ENCODE measurements at regions not wholly inside any gene's neighbourhood (a gene's known extent, or its start where the extent isn't known, plus 50 kb on each side); places are given as distances from the start of the nearest gene placed in this dataset.
A peak's percentile ranks its signal among the peaks of the same experiment; 100 is the strongest.

- ChIA-PET CTCF (no interaction called here), POLR2A (interaction anchor here (0.6 to 0.7 kb wide), 2 partner anchors 11 to 29 kb away, joined by 3 read pairs; no protein-coding TSS in a partner anchor)
- Mint-ChIP-seq H3K27me3 (ENCODE audit: insufficient read depth, unreplicated experiment) (no peaks in the 10 kb centered on the region), H3K9me3 (ENCODE audit: unreplicated experiment) (no peaks in the 10 kb centered on the region), H3K4me1 (ENCODE audit: insufficient read depth, unreplicated experiment) (peaks cover 32% of the 10 kb centered on the region), H3K4me3 (ENCODE audit: unreplicated experiment) (no peak overlapping the region), H3K27ac (ENCODE audit: low read depth, unreplicated experiment) (no peak overlapping the region), H3K36me3 (ENCODE audit: insufficient read depth, unreplicated experiment) (no peaks in the 10 kb centered on the region)
- no peak for DNase-seq (ENCODE audit: unreplicated experiment)
- intact Hi-C loops (cut with micrococcal nuclease) = no loop called here
- BruUV-seq (replicated peaks) = no TSS peak
- TF ChIP-seq CTCF (IDR thresholded peaks at IDR 0.05; ENCODE audit: unreplicated experiment) = no peak
Measured at GRCh38 chr4:41452484-41453225, 85.3 kb upstream of the LIMCH1 start.

- Mint-ChIP-seq H3K27ac (ENCODE audit: low read depth, unreplicated experiment) (no peak overlapping the region), H3K36me3 (ENCODE audit: insufficient read depth, unreplicated experiment) (no peaks in the 10 kb centered on the region), H3K4me1 (ENCODE audit: insufficient read depth, unreplicated experiment) (peaks cover 25% of the 10 kb centered on the region), H3K27me3 (ENCODE audit: insufficient read depth, unreplicated experiment) (no peaks in the 10 kb centered on the region), H3K9me3 (ENCODE audit: unreplicated experiment) (no peaks in the 10 kb centered on the region), H3K4me3 (ENCODE audit: unreplicated experiment) (peak overlapping the region; percentile 36)
- intact Hi-C loops (cut with micrococcal nuclease) = no loop called here
- ChIA-PET POLR2A (interaction anchor here (0.7 to 1.3 kb wide), 2 partner anchors 12 to 58 kb away, joined by 3 read pairs; no protein-coding TSS in a partner anchor), CTCF (interaction anchor here (0.8 kb wide), 1 partner anchor 103 kb away, joined by 3 read pairs; no protein-coding TSS in a partner anchor)
- no peak for TF ChIP-seq CTCF (IDR thresholded peaks at IDR 0.05; ENCODE audit: unreplicated experiment)
- DNase-seq (ENCODE audit: unreplicated experiment) = peak; percentile 17
- BruUV-seq (replicated peaks) = no TSS peak
Measured at GRCh38 chr4:41454423-41454822, 83.5 kb upstream of the LIMCH1 start.

GRCh38 chr4:41455206-41455605, 82.8 kb upstream of the LIMCH1 start:
- Mint-ChIP-seq H3K4me3 (ENCODE audit: unreplicated experiment) (peak overlapping the region; percentile 36), H3K27me3 (ENCODE audit: insufficient read depth, unreplicated experiment) (no peaks in the 10 kb centered on the region), H3K36me3 (ENCODE audit: insufficient read depth, unreplicated experiment) (no peaks in the 10 kb centered on the region), H3K9me3 (ENCODE audit: unreplicated experiment) (no peaks in the 10 kb centered on the region), H3K4me1 (ENCODE audit: insufficient read depth, unreplicated experiment) (peaks cover 23% of the 10 kb centered on the region), H3K27ac (ENCODE audit: low read depth, unreplicated experiment) (no peak overlapping the region)
- no peak for TF ChIP-seq CTCF (IDR thresholded peaks at IDR 0.05; ENCODE audit: unreplicated experiment)
- peak; percentile 31 for DNase-seq (ENCODE audit: unreplicated experiment)
- intact Hi-C loops (cut with micrococcal nuclease) = no loop called here
- ChIA-PET POLR2A (interaction anchor here (1.3 kb wide), 1 partner anchor 13 kb away, joined by 3 read pairs; no protein-coding TSS in a partner anchor), CTCF (interaction anchor here (0.6 to 0.7 kb wide), 3 partner anchors 59 to 150 kb away, joined by 3 to 4 read pairs (median 3); no protein-coding TSS in a partner anchor)
- no TSS peak for BruUV-seq (replicated peaks)

- no peaks in the 10 kb centered on the region for H3K36me3 Mint-ChIP-seq (ENCODE audit: insufficient read depth, unreplicated experiment)
- peaks cover 22% of the 10 kb centered on the region for H3K4me1 Mint-ChIP-seq (ENCODE audit: insufficient read depth, unreplicated experiment)
- CTCF ChIA-PET = no interaction called here
Measured at GRCh38 chr4:41456559-41457101, 81.3 kb upstream of the LIMCH1 start.

More at GRCh38 chr4:41456559-41457101, 81.3 kb upstream of the LIMCH1 start:
- POLR2A ChIA-PET = no interaction called here
- TF ChIP-seq CTCF (IDR thresholded peaks at IDR 0.05; ENCODE audit: unreplicated experiment) = no peak
- BruUV-seq (replicated peaks) = no TSS peak
- Mint-ChIP-seq H3K4me3 (ENCODE audit: unreplicated experiment) (no peak overlapping the region), H3K9me3 (ENCODE audit: unreplicated experiment) (no peaks in the 10 kb centered on the region), H3K27me3 (ENCODE audit: insufficient read depth, unreplicated experiment) (no peaks in the 10 kb centered on the region), H3K27ac (ENCODE audit: low read depth, unreplicated experiment) (no peak overlapping the region)
- DNase-seq (ENCODE audit: unreplicated experiment) = no peak
- intact Hi-C loops (cut with micrococcal nuclease) = no loop called here

Data from MCF 10A (cell line).